ENCODE measurements at regions not wholly inside any gene's neighbourhood (a gene's known extent, or its start where the extent isn't known, plus 50 kb on each side); places are given as distances from the start of the nearest gene placed in this dataset.

DNA sequence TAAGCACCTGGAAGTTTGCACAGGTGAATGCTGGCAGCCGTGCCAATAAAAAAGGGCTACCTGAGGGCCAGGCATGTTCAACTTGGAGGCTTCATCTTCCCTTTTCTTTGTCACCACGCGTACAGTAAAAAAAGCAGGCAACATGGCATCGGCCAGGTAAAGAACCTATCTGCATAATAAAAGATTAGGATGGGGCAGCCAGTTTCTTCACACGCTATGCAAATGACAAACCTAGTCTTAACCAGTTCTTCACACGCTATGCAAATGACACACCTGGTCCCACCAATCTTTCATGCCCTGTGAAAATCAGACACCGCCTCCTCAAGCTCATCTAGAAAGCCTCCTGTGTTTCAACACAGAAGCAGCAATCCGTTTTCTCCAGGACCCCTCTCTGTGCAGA, 413.4 kb downstream of the HLX start:
- no peaks in the 10 kb centered on the region for H3K9me3 ChIP-seq
- H3K4me3 ChIP-seq, result no peak overlapping the region
- no peak overlapping the region for H3K27ac ChIP-seq
- DNase-seq, result no peak
- H3K4me1 ChIP-seq, result no peaks in the 10 kb centered on the region
- no peaks in the 10 kb centered on the region for H3K36me3 ChIP-seq
- H3K27me3 ChIP-seq, result no peaks in the 10 kb centered on the region
- TF ChIP-seq, protein P1, sequence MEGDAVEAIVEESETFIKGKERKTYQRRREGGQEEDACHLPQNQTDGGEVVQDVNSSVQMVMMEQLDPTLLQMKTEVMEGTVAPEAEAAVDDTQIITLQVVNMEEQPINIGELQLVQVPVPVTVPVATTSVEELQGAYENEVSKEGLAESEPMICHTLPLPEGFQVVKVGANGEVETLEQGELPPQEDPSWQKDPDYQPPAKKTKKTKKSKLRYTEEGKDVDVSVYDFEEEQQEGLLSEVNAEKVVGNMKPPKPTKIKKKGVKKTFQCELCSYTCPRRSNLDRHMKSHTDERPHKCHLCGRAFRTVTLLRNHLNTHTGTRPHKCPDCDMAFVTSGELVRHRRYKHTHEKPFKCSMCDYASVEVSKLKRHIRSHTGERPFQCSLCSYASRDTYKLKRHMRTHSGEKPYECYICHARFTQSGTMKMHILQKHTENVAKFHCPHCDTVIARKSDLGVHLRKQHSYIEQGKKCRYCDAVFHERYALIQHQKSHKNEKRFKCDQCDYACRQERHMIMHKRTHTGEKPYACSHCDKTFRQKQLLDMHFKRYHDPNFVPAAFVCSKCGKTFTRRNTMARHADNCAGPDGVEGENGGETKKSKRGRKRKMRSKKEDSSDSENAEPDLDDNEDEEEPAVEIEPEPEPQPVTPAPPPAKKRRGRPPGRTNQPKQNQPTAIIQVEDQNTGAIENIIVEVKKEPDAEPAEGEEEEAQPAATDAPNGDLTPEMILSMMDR (IDR thresholded peaks at IDR 0.05), result no peak

DNA sequence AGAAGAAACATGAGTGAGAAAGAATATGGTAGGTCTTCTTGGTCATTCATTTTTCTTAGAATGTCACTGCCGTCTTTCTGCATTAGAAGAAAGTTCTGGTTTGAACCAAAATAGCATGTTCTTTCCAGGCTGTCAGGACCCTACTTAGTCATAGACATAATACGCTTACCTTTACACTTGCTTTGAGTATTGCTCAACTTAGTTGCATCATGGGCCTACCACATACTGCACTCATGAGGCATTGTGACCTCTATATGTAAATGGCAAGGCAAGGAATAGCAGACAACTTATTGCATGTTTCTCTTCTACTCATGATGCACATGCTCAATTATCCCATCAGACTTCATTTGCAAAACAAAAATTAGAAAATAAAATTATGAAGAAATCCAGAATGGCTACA, 415.0 kb downstream of the HLX start:
- H3K9me3 ChIP-seq, result no peaks in the 10 kb centered on the region
- no peak overlapping the region for H3K27ac ChIP-seq
- TF ChIP-seq, protein P1 (IDR thresholded peaks at IDR 0.05), result no peak
- no peak for TF ChIP-seq POLR2A (IDR thresholded peaks at IDR 0.05)
- DNase-seq, result no peak
- H3K4me1 ChIP-seq, result no peaks in the 10 kb centered on the region
- H3K4me3 ChIP-seq, result no peak overlapping the region
- H3K36me3 ChIP-seq, result no peaks in the 10 kb centered on the region
- no peaks in the 10 kb centered on the region for H3K27me3 ChIP-seq

- TF ChIP-seq, protein P1 (IDR thresholded peaks at IDR 0.05), result no peak
- no peak for TF ChIP-seq POLR2A (IDR thresholded peaks at IDR 0.05)
These were observed 423.1 kb downstream of the HLX start for GRCh38 chr1:221302357-221302756.

DNA sequence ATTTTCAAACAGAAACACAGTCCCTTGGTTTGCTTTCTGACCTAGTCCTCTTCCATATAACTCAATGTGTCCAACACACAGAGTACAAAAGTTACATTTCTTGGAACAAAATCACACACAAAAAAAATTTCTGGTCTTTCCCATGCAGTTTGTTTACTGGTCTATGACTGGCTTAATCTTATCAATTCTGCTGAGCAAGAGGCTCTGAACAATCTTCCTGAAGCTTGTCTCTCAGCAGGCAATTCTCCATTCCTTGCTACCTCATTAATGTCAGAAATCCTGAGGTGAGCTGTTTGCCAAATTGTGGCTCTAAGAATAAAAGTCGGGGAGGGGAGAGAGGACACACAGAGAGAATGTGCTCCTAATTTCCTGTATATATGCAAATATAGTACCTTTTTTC, 423.6 kb downstream of the HLX start:
- no peaks in the 10 kb centered on the region for H3K4me1 ChIP-seq
- H3K27me3 ChIP-seq, result no peaks in the 10 kb centered on the region
- H3K4me3 ChIP-seq, result no peak overlapping the region
- H3K9me3 ChIP-seq, result no peaks in the 10 kb centered on the region
- DNase-seq, result no peak
- TF ChIP-seq, protein P1 (IDR thresholded peaks at IDR 0.05), result no peak
- no peak for TF ChIP-seq POLR2A (IDR thresholded peaks at IDR 0.05)
- no peak overlapping the region for H3K27ac ChIP-seq
- H3K36me3 ChIP-seq, result no peaks in the 10 kb centered on the region

More at GRCh38 chr1:221302357-221302756, 423.1 kb downstream of the HLX start:
- Histone ChIP-seq H3K27me3 (no peaks in the 10 kb centered on the region), H3K36me3 (no peaks in the 10 kb centered on the region), H3K4me1 (no peaks in the 10 kb centered on the region), H3K27ac (no peak overlapping the region), H3K9me3 (no peaks in the 10 kb centered on the region), H3K4me3 (no peak overlapping the region)
- DNase-seq, result no peak

DNA sequence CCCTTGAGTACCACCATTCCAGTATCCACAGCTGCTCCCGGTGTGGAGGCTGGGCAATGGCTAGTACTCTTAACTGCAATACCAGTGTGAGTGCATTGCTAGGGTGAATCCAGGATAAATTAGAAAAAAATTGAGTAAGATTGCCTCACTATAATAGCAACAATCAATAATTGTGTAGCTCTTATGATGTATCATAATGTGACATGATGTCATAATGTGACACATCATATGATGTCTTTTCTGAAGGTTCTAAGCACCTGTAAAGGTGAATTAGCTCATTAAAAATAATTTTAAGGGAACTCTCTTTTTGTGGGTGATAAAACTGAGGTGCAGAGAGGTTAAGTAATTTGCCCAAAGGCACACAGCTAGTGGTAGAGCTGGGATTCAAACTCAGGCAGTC, 424.4 kb downstream of the HLX start:
- Histone ChIP-seq H3K4me1 (no peaks in the 10 kb centered on the region), H3K4me3 (no peak overlapping the region), H3K36me3 (no peaks in the 10 kb centered on the region), H3K27ac (no peak overlapping the region), H3K27me3 (no peaks in the 10 kb centered on the region), H3K9me3 (no peaks in the 10 kb centered on the region)
- TF ChIP-seq POLR2A (IDR thresholded peaks at IDR 0.05), result no peak
- TF ChIP-seq, protein P1 (IDR thresholded peaks at IDR 0.05), result no peak
- no peak for DNase-seq

DNA sequence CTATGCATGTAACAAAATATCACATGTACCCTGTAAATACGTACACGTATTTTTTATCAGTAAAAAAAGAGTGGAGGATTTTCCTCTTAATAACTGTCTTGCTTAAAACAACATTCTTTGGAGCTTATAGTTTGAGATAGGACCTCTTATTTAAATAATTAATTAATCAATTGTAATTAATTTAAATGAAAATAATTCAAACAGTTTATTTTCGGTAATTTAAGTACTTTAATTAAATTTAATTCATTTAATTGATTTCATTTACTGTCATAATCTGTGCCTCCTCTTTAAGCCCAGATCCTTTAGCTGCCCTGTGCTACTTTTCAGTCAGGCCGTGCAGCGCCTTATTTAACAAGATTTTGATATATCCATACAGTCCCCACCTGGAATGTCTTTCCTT, 427.0 kb downstream of the HLX start:
- Histone ChIP-seq H3K4me3 (no peak overlapping the region), H3K9me3 (no peaks in the 10 kb centered on the region), H3K27me3 (no peaks in the 10 kb centered on the region), H3K27ac (no peak overlapping the region), H3K36me3 (no peaks in the 10 kb centered on the region), H3K4me1 (no peaks in the 10 kb centered on the region)
- TF ChIP-seq, protein P1 (IDR thresholded peaks at IDR 0.05), result no peak
- TF ChIP-seq POLR2A (IDR thresholded peaks at IDR 0.05), result no peak
- DNase-seq, result no peak

Measured in Peyer's patch (tissue), 4 donors.